ENCODE measurements at regions not wholly inside any gene's neighbourhood (a gene's known extent, or its start where the extent isn't known, plus 50 kb on each side); places are given as distances from the start of the nearest gene placed in this dataset.

DNA sequence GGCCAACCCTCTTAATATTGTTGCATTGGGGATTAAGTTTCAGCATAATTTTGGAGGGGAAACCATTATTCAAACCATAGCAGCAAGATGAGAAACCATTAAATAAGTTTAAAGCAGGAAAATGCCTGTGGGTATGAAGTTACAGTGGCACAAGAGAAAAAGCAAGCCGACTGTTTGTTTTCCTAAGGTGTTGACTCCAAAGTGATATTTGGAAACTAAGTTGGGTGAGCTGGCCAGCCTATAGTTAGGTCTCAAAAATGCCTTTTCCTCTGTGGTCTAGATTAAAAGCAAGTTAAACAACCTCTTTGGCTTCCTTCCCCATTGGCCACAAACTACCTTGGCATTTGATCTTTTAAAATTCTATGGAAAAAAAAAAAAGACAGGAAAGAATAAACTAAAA, 419.8 kb upstream of the AZI2 start:
- H3K9me3 Mint-ChIP-seq = peaks cover 62% of the 10 kb centered on the region
- H3K36me3 Mint-ChIP-seq (ENCODE audit: low read depth) = no peaks in the 10 kb centered on the region
- no peaks in the 10 kb centered on the region for H3K27me3 Mint-ChIP-seq
- intact Hi-C loops (cut with micrococcal nuclease) = no loop called here
- H3K27ac Mint-ChIP-seq = no peak overlapping the region
- no peak overlapping the region for H3K4me3 Mint-ChIP-seq
- no peaks in the 10 kb centered on the region for H3K4me1 Mint-ChIP-seq (ENCODE audit: low read depth)

DNA sequence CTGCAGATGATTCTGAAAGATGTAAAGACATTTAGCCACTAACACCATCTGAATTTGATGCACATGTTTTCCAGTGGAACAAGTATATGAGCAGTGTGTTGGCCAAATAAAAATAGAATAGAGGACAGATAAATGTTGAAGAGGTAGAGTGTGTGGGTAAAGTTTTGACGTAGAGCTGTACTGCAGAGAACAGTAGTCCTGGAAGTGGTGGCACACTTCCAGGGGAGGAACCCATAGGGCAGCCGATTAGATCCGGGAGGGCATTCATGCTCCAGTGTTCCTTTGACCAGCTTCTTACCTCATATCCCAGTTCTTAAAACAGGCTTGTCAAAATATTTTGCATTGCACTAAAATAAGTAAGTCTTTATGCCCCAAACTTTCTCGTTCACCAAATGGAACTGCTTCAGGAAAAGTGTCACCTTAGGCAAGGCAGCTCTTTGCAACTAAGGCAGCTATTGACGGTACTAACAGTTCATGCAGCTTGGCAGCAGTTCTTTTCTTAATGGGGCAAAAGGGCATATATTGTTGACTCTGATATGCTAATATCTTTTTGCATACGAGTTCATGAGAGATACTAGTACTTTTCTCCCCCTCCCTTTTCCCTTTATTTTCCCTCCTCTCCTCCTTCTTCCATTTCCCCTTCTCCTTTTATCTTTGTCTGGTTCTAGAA, 429.3 kb upstream of the AZI2 start:
- Mint-ChIP-seq H3K4me1 (ENCODE audit: low read depth) (no peaks in the 10 kb centered on the region), H3K36me3 (ENCODE audit: low read depth) (no peaks in the 10 kb centered on the region), H3K27me3 (no peaks in the 10 kb centered on the region), H3K27ac (no peak overlapping the region), H3K4me3 (no peak overlapping the region), H3K9me3 (peaks cover 29% of the 10 kb centered on the region)
- intact Hi-C loops (cut with micrococcal nuclease) = no loop called here

DNA sequence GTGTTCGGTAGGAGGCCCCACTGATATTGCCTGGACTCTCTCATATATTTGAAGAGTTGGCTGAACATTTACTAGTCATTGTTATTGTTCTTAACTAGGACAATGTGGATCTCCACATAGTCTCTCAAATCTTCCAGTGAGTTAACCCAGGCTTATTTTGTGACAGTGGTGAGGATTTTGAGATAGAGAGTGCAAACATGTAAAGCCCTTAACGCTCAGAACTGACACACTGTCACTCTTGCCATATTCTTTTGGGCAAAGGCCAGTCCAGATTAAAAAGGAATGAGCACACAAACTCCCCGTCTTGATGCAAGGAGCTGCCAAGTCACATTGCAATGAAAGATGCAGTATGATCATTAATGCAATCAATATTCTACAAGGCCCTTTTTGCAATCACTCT, 431.9 kb upstream of the AZI2 start:
- H3K27ac Mint-ChIP-seq = no peak overlapping the region
- H3K4me3 Mint-ChIP-seq = no peak overlapping the region
- H3K27me3 Mint-ChIP-seq = no peaks in the 10 kb centered on the region
- no peaks in the 10 kb centered on the region for H3K36me3 Mint-ChIP-seq (ENCODE audit: low read depth)
- no peaks in the 10 kb centered on the region for H3K4me1 Mint-ChIP-seq (ENCODE audit: low read depth)
- peaks cover 22% of the 10 kb centered on the region for H3K9me3 Mint-ChIP-seq
- intact Hi-C loops (cut with micrococcal nuclease) = no loop called here

DNA sequence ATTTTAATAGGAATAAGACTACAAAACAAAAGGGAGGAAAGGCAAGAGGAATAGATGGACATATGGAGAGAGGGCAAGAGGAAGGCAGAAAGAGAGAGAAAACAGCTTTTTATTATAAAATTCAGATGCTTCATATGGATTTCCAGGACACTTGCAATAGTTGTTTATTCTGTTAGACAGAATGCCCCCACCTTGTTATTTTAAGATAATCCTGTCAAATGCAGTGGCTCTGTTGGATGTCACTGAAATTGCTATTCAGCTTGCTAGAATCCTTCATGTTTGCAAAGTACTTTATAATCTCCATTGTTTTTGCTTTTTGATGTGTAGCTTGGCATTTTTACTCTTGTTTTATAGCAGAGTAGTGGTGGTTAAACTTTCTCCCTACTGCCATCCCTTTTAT, 432.4 kb upstream of the AZI2 start:
- intact Hi-C loops (cut with micrococcal nuclease) = no loop called here
- no peaks in the 10 kb centered on the region for H3K4me1 Mint-ChIP-seq (ENCODE audit: low read depth)
- H3K9me3 Mint-ChIP-seq = peaks cover 16% of the 10 kb centered on the region
- no peak overlapping the region for H3K27ac Mint-ChIP-seq
- no peaks in the 10 kb centered on the region for H3K36me3 Mint-ChIP-seq (ENCODE audit: low read depth)
- no peak overlapping the region for H3K4me3 Mint-ChIP-seq
- no peaks in the 10 kb centered on the region for H3K27me3 Mint-ChIP-seq

DNA sequence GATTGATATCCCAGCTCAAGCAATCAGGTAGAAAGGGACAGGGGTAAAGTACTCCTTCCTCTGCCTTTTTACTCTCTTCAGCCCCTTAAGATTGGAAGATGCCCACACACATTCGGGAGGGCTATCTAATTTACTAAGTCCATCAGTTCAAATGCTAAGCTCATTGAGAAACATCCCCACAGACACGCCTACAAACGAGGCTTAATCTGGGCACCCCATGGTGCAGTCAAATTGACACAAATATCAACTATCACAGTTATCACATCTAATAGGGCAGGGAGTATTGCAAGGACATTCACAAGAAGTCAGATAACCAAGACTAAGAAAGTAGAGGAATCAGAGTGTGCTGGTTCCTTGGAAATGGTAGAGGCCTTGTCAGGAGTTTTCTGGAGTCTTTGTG, 437.8 kb upstream of the AZI2 start:
- peaks cover 26% of the 10 kb centered on the region for H3K9me3 Mint-ChIP-seq
- H3K4me3 Mint-ChIP-seq = no peak overlapping the region
- H3K27ac Mint-ChIP-seq = no peak overlapping the region
- intact Hi-C loops (cut with micrococcal nuclease) = no loop called here
- H3K27me3 Mint-ChIP-seq = no peaks in the 10 kb centered on the region
- no peaks in the 10 kb centered on the region for H3K36me3 Mint-ChIP-seq (ENCODE audit: low read depth)
- H3K4me1 Mint-ChIP-seq (ENCODE audit: low read depth) = no peaks in the 10 kb centered on the region

DNA sequence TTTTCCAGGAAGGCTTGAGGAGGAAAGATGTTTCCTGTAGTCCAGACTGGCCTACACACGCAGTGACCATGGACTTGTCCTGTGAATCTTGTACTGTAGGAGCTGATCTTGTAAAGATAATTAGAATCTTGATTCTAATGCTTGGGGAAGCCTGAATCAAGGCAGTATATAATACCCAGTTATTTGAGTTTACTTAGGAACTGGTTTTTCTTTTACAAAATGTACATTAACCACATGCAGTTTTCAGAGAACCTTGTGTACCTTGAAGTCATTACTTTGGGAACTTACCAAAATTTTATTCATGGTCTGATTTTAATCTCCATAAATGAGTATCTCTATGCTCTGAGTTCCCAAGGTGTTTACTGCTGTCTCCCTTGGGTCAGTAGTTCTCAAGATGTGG, 439.9 kb upstream of the AZI2 start:
- Mint-ChIP-seq H3K27ac (no peak overlapping the region), H3K27me3 (no peaks in the 10 kb centered on the region), H3K9me3 (peaks cover 32% of the 10 kb centered on the region), H3K36me3 (ENCODE audit: low read depth) (no peaks in the 10 kb centered on the region), H3K4me3 (no peak overlapping the region), H3K4me1 (ENCODE audit: low read depth) (no peaks in the 10 kb centered on the region)
- intact Hi-C loops (cut with micrococcal nuclease) = no loop called here

DNA sequence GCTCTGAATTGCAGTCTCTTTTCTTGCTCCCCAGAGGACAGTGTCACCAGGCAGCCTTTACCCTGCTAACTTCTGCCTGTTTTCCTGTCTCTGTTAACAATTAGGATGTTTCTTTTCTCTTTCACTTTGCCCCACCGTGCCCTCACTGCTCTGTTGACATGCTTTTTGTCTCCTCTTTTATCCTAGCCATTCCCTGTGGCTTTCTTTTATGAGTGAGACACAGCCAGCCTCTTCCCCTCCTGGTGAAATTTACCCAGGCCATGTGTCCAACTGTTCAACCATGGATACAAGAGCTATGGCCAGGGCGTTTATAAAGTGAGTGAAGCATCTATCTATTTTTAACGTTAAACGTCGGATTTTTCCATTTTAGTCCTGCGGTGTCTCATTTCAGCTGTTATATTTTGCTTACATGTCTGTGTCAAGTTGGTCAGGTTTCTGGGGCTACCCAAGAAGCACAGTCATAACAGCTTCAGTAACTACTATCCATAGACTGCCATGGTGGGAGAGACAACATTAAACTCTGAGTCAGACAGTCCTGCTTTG, 443.2 kb upstream of the AZI2 start:
- intact Hi-C loops (cut with micrococcal nuclease) = no loop called here
- H3K9me3 Mint-ChIP-seq = peaks cover 27% of the 10 kb centered on the region
- no peak overlapping the region for H3K4me3 Mint-ChIP-seq
- no peaks in the 10 kb centered on the region for H3K27me3 Mint-ChIP-seq
- H3K4me1 Mint-ChIP-seq (ENCODE audit: low read depth) = no peaks in the 10 kb centered on the region
- no peaks in the 10 kb centered on the region for H3K36me3 Mint-ChIP-seq (ENCODE audit: low read depth)
- no peak overlapping the region for H3K27ac Mint-ChIP-seq

DNA sequence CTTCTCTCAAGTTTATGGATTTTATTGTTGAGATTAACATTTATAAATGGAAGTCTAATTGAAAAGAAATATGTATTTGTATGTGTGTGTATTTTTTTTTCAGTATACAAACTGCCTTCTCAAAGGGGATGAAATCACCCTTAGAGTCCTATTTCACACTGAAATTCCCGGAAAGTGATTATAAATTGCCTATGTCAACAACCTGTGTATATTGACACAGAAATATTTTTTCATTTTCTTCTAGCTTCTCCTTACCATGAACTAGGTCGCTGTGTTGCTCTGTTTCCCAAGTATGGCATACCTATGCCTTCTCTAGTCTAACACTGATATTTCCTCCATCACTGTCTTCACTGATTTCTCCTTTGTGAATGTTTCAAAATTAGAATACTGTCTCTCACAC, 444.0 kb upstream of the AZI2 start:
- Mint-ChIP-seq H3K36me3 (ENCODE audit: low read depth) (no peaks in the 10 kb centered on the region), H3K4me1 (ENCODE audit: low read depth) (no peaks in the 10 kb centered on the region), H3K9me3 (peaks cover 24% of the 10 kb centered on the region), H3K27ac (no peak overlapping the region), H3K27me3 (no peaks in the 10 kb centered on the region), H3K4me3 (no peak overlapping the region)
- intact Hi-C loops (cut with micrococcal nuclease) = no loop called here

DNA sequence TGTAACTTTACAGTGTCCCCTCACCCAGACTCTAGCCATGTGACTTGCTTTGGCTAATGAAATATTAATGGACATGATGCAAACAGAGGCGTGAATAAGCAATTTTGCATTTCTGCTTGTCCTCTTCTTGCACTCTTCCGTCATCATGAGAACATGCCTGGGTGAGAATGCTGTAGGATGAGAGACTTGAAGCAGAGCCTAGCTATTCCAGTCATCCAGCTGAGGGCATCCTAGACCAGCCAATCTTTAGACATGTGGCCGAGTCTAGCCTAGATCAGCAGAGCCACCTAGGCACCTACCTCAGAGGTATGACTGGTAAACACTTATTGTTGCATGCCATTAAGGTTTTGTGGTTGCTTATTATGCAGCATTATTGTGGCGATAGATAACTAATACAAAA, 450.5 kb upstream of the AZI2 start:
- Mint-ChIP-seq H3K9me3 (peaks cover 9% of the 10 kb centered on the region), H3K27me3 (no peaks in the 10 kb centered on the region), H3K4me3 (no peak overlapping the region), H3K36me3 (ENCODE audit: low read depth) (no peaks in the 10 kb centered on the region), H3K4me1 (ENCODE audit: low read depth) (no peaks in the 10 kb centered on the region), H3K27ac (no peak overlapping the region)
- intact Hi-C loops (cut with micrococcal nuclease) = no loop called here

DNA sequence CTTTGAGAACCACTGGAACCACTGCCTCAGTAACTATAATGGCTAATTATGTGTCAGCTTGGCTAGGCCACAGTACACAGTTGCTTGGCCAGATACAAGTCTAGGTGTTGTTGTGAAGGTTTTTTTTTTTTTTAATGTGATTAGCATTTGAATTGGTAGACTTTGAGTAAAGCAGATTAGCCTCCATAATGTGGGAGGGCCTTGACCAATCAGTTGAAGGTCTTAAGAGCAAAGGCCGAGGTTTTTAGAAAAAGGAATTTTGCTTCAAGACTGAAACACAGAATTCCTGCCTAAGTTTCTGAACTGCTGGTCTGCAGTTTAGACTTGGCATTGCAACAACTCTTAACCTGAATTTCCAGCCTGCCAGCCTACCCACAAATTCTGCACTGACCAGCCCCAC, 451.6 kb upstream of the AZI2 start:
- Mint-ChIP-seq H3K4me3 (no peak overlapping the region), H3K4me1 (ENCODE audit: low read depth) (no peaks in the 10 kb centered on the region), H3K9me3 (peaks cover 9% of the 10 kb centered on the region), H3K27ac (no peak overlapping the region), H3K27me3 (no peaks in the 10 kb centered on the region), H3K36me3 (ENCODE audit: low read depth) (no peaks in the 10 kb centered on the region)
- intact Hi-C loops (cut with micrococcal nuclease) = no loop called here

DNA sequence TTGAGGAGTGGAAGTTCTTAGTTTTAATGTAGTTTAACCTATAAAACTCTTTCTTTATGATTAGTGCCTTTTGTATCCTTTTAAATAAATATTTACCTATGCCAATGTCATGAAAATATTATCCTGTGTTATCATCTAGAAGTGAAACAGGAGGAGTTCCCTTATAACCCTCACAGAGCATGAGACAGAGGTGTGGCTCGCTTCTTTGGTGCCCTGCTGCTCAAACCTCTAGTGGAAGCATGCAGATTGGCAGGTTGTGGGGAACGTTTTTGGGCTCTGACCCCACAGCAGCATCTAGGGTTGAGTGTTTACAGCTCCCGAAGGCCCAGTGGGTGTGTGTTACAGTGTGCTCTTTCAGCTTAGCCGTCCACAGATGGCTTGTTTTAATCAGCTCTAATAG, 459.4 kb upstream of the AZI2 start:
- H3K27me3 Mint-ChIP-seq = no peaks in the 10 kb centered on the region
- H3K27ac Mint-ChIP-seq = no peak overlapping the region
- intact Hi-C loops (cut with micrococcal nuclease) = no loop called here
- H3K36me3 Mint-ChIP-seq (ENCODE audit: low read depth) = no peaks in the 10 kb centered on the region
- no peaks in the 10 kb centered on the region for H3K4me1 Mint-ChIP-seq (ENCODE audit: low read depth)
- no peak overlapping the region for H3K4me3 Mint-ChIP-seq
- H3K9me3 Mint-ChIP-seq = peaks cover 27% of the 10 kb centered on the region

DNA sequence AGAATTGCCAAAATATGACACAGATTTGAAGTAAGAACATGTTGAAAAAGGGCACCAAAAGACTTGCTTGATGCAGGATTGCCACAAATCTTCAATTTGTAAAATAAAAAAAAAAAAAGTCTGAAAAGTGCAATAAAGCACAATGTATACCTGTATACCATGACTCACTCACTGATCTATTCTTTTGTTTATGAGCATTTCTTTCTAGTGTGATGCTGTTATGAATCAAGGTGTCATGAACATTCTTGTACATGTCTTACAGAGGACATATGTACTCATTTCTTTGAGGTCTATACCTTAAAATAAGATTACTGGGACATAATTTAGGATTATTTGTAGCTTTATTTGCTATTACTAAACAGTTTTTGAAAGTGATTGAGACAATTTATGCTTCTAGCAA, 464.9 kb upstream of the RBMS3 start:
- intact Hi-C loops (cut with micrococcal nuclease) = no loop called here
- no peak overlapping the region for H3K27ac Mint-ChIP-seq
- no peaks in the 10 kb centered on the region for H3K27me3 Mint-ChIP-seq
- no peaks in the 10 kb centered on the region for H3K4me1 Mint-ChIP-seq (ENCODE audit: low read depth)
- no peaks in the 10 kb centered on the region for H3K36me3 Mint-ChIP-seq (ENCODE audit: low read depth)
- no peak overlapping the region for H3K4me3 Mint-ChIP-seq
- H3K9me3 Mint-ChIP-seq = peaks cover 17% of the 10 kb centered on the region

DNA sequence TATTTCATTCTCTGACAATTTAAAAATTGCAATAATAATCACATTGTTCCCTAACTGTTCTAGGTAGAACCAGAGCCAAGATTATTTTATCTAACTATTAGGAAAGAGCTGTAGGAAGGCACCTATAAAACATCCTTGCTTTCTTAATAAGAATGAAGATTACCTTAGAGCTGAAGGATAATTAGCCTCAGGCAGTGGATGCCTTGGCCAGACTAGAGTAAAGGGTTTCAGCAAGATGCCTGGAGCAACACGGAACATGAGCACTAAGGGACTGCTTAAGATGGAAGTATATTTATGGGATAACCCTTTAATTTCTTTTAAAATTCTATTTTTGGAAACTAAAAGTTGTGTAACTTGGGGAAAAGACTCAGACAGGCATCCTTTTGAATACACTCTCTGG, 456.6 kb upstream of the RBMS3 start:
- intact Hi-C loops (cut with micrococcal nuclease) = no loop called here
- Mint-ChIP-seq H3K4me1 (ENCODE audit: low read depth) (no peaks in the 10 kb centered on the region), H3K36me3 (ENCODE audit: low read depth) (no peaks in the 10 kb centered on the region)

DNA sequence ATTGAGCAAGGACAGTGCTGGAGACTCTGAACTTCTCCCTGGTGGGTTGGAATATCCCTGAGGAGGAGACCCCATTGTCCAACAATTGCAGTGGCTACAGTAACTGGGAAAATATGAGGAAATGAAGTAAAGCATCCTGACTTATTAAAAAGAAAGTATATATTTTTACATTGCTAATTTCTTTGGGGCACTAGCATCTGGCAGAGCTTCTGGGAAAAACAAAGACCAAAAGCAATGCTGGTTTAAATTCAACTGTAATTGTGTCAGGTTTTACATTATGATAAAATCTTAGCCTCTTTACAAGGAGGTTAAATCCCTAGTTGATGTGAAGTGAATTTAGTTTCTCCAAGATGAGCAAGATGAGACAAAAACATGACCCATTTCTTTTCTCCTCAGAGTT, 454.0 kb upstream of the RBMS3 start:
- H3K4me3 Mint-ChIP-seq = no peak overlapping the region
- H3K27ac Mint-ChIP-seq = no peak overlapping the region
- H3K36me3 Mint-ChIP-seq (ENCODE audit: low read depth) = no peaks in the 10 kb centered on the region
- peaks cover 39% of the 10 kb centered on the region for H3K9me3 Mint-ChIP-seq
- intact Hi-C loops (cut with micrococcal nuclease) = no loop called here
- H3K27me3 Mint-ChIP-seq = no peaks in the 10 kb centered on the region
- H3K4me1 Mint-ChIP-seq (ENCODE audit: low read depth) = no peaks in the 10 kb centered on the region

More for the DNA sequence above, 456.6 kb upstream of the RBMS3 start:
- Mint-ChIP-seq H3K4me3 (no peak overlapping the region), H3K27me3 (no peaks in the 10 kb centered on the region), H3K9me3 (peaks cover 36% of the 10 kb centered on the region), H3K27ac (no peak overlapping the region)

DNA sequence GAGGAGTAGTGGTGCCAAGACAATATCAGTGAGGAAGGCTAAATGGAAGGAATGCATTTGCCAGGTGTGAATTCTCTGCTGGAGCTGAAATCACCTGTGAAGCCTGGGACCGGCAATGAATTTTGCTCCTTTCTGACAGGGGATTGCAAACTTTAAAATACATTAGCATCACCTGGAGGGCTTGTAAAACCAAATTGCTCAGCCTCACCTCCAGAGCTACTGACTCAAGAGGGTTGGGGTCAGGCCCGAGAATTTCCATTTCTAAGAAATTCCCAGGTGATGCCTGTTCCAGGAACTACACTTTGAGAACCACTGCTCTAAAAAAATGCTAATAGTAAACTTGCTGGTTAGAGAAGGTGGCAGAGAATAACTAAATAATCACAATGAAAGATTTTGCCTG, 445.6 kb upstream of the RBMS3 start:
- intact Hi-C loops (cut with micrococcal nuclease) = no loop called here
- Mint-ChIP-seq H3K27me3 (no peaks in the 10 kb centered on the region), H3K4me3 (no peak overlapping the region), H3K9me3 (peaks cover 23% of the 10 kb centered on the region), H3K27ac (no peak overlapping the region), H3K4me1 (ENCODE audit: low read depth) (no peaks in the 10 kb centered on the region), H3K36me3 (ENCODE audit: low read depth) (no peaks in the 10 kb centered on the region)

All from dendritic cell treated with granulocyte-macrophage colony-stimulating factor and Interleukin-4, amounts not matched to agents 40 ng/mL and 50 ng/mL, for 4 days (primary cell).